HG03196 (cell line): ENCODE measurements at regions not wholly inside any gene's neighbourhood (a gene's known extent, or its start where the extent isn't known, plus 50 kb on each side); places are given as distances from the start of the nearest gene placed in this dataset.
"Not testable (repeated sequence)": the region's sequence is repeated elsewhere in the genome, so short reads cannot be mapped to it uniquely, and the experiment has no call there.

Experiments
- ATAC-seq: cut with Tn5 transposase; IDR thresholded peaks from one replicate; pipeline ENCODE4 v1.9.1; 2021; ENCODE audit not compliant: unreplicated experiment

DNA sequence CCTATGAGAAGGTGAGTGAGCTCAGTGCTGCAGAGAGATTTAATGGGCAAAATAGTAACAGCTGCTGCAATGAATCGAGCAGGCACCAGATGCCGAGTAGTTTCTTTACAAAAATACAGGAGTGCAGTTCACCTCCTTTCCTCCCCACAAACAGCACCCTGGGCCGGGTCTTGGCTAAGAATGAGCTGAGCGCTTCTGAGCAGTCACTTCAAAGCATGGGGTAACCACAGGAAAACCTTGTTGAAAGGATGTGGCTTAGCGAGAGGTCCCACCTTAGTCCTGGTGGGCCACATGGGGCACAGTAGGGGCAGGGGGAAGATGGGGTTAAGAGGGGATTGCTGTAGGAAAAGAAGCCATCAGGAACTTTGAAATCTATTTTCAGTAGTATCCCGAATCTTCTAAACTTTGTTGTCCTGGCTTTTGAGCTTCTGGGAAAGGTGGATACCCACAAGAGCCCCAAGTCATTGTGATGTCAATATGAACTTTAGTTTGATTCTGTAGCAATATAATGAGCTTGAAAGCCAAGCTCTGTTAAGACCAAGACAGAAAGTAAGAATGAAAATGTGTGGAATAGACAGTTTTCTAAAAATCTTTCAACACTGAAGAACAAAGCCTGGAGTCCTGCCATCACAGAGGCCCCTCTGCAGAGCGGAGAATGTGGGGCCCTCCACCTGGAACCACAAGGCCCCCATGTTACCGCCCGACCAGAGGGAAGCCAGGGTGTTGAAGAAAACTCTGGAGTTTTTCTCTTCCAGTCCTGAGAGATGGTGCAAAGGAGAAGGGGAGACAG lies 101.0 kb upstream of the ZNF236 start:
- ATAC-seq: no peak

DNA sequence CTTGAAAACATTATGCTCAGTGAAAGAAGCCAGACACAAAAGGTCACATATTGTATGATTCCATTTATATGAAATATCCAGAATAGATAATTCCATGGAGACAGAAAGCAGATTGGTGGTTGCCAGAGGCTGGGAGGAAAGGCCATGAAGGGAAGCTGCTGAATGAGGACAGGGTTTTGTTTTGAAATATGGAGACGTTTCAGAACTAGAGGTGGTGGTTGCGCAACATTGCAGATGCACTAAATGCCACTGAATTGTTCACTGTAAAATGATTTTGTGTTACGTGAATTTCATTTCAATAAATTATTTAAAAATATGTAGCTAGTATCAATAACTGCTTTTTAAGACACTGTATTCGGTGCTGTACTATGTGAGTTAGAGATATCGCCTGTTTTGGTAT lies 101.7 kb upstream of the ZNF236 start:
- no peak for ATAC-seq

GRCh38 chr18:76715012-76715610 lies 107.2 kb upstream of the ZNF236 start:
- ATAC-seq: no peak

- ATAC-seq: no peak
Measured at GRCh38 chr18:76713432-76713831, 108.9 kb upstream of the ZNF236 start.

GRCh38 chr18:76712511-76713140 lies 109.7 kb upstream of the ZNF236 start:
- ATAC-seq: no peak

- ATAC-seq: no peak
Measured at GRCh38 chr18:76710646-76711520, 111.5 kb upstream of the ZNF236 start.

DNA sequence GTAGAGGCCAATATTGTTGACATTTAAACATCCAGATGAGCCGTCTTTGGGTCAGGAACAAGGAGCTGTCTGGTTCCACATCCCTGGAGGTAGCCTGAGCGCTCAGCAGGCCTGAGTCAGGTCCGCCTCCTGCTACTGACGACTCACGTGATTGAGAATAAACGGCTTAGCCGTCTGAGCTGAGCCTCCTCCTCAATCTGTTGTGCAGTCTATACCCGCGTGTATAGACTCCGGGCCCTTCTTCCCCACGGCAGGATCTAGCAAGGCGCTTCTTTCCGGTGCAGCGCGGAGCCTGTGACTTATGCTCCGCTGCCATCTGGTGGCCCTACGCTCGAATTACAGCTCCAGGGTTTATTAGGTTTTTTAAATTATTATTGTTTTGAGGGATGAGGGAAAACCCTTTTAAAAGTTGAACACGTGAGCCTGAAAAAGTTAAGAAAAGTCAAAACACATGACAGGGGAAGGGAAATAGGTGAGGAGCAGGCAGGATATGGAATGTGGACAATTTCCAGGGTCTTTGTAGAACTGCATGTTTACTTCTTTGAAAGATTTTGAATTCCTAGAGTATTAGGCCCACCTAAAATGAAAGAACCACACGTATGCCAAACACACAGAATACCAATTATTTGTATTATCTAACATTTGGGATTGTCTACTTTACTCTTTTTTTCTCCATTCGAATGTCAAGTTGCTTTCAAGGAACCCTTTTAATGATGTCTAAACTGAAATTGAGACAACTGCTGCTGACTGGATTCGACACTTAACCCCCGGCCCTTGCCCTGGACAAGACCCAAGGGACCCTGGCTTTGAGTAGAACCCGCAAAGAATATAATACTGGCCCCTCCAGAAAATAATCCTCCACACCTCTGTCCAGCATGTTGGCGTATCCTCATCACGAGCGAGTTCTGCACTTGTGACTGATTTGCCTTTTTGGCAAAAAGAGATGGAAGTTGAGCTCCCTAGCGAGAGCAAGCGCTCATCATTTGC lies 112.4 kb upstream of the ZNF236 start:
- ATAC-seq: no peak

GRCh38 chr18:76708722-76709353 lies 113.5 kb upstream of the ZNF236 start:
- ATAC-seq: no peak

GRCh38 chr18:76708071-76708721 lies 114.2 kb upstream of the ZNF236 start:
- no peak for ATAC-seq

GRCh38 chr18:76707534-76707933 lies 114.8 kb upstream of the ZNF236 start:
- ATAC-seq: no peak

GRCh38 chr18:76704589-76704988 lies 117.8 kb upstream of the ZNF236 start:
- not testable (repeated sequence) for ATAC-seq

GRCh38 chr18:76699923-76700322 lies 122.4 kb upstream of the ZNF236 start:
- no peak for ATAC-seq

DNA sequence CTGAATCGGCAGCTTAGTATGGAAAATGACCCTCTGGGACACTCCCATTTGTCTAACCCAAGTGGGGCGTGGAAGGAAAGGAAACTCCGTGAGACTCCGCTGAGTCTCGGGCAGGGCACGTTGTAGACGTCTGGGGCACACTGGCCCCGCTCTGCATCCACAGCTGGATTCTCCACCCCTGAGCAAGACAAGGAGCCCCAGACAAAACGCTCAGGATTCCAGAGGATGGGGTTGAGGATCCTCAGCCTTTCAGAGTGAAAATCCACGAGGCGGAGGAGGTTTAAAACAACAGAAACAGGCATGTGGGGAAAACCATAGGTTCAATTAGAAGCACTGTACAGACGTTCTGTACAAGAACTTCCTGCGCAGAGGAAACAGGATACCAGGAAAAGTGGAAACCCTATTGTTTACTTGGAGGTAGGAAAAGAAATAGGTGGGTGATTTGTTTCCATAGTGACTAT lies 124.9 kb upstream of the ZNF236 start:
- ATAC-seq: no peak

DNA sequence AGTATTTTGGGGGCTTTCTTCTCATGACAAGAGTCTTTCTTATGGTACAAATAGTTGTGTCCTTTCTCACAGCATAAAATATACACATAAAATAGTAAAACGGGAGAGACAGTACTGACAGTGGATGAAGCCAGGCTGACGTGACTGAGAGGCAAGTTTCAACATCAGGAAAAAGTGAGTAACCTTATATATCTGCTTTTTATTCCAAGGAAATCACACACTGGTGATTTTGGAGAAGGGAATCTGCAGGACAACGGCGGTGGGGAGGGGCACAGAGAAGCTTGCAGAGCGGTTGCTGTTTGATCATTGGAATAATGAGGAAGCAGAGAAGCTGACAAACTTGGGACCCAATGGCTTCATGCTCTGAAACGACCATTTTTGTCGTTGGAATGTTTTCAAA lies 130.6 kb upstream of the ZNF236 start:
- no peak for ATAC-seq

DNA sequence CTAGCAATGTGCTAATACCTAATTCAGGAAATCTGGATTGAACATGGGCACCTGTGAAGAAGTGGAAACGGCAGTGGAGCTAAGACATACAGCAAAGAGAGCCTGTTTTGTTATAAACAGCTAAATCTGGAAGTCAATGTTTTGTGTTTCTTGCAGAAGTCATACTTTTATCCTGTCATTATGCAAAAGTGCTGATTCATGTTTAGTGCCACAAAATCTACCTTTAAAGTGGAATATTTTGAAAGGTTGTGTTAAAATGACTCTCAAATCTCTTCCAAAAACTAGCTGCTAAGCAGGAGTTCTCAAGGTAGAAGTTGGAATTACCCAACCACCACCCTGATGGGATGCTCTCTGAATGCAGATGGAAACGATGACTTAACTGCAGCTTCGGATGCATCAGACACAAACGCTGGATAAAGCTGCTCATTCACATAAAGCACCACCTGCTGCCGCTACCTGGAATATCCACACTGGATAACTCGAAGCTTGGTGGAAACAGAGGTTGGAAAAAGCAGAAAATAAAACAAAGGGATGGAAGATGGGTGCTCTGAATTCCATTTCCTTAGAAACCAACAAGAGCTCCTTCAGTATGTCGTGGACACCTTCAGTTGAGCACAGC lies 132.6 kb upstream of the ZNF236 start:
- no peak for ATAC-seq

DNA sequence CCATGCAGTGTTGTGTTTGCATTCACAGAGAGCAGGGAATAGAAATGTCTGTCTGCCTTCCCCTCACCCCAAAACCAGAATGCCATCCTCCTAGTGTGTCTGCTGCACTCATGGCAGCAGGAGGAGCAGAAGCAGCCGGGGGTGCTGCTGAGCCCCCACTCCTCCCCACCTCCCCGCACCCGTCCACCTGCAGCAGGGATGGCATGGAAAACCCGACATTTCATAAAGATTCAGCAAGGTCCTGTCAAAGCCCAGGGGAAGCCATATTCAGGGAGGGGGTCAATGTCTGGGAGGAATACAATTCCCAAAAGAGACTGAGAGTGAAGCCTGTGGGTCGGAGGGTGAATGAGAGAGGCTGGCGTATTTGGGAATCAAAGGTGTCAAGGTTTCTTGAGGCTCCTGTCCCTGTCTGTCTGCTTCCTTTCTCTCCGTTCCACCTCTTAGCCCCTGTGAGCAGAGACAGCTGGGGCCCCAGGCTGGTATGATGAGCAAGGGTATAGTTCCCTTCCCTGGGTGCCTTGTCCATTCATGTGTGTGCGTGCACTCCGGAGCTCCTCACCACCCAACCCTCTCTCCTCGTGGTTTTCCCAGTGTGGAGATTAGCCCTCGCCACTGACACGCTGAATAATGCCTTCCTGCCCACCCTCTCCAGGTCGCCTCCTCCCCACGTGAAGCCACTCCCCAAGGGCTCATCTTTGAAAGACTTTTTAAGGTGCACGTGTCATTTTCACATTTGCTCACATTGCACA lies 133.5 kb upstream of the ZNF236 start:
- ATAC-seq: no peak

GRCh38 chr18:76687304-76687962 lies 134.9 kb upstream of the ZNF236 start:
- ATAC-seq: no peak
